PC-9 (cell line): ENCODE measurements at regions not wholly inside any gene's neighbourhood (a gene's known extent, or its start where the extent isn't known, plus 50 kb on each side); places are given as distances from the start of the nearest gene placed in this dataset.

Source experiments
- BruUV-seq: library from RNA; stranded (reverse); fragments of 400-500 nt; replicated peaks from 2 replicates; lab custom pipeline; 2021; lab: Mats Ljungman, UMichigan
- CTCF ChIA-PET: fragments of 300-600 bp; sonication (Branson Sonifier 250); formaldehyde crosslinking; loops from one replicate; lab custom pipeline; 2022; ENCODE audit warnings: antibody characterized with exemption; lab: Charles Lee
- POLR2A ChIA-PET: fragments of 300-600 bp; sonication (Branson Sonifier 250); formaldehyde crosslinking; loops from one replicate; lab custom pipeline; 2022; ENCODE audit warnings: antibody characterized with exemption; ENCODE audit not compliant: unreplicated experiment; lab: Charles Lee
- DNase-seq, 2 experiments: peaks; one replicate each; pipeline versions ENCODE4 v3.0.0 to v3.0.0-alpha.2; 2015 to 2022; ENCODE audit warnings: mixed read lengths in 1 of 2
- H2AFZ ChIP-seq: fragments of 200-600 bp; sonication (generic); 2 replicates; pipeline ENCODE4 v1.8.1; 2017; ENCODE audit warnings: antibody characterized with exemption
- H3F3A ChIP-seq: fragments of 200-600 bp; sonication (generic); 2 replicates; pipeline ENCODE4 v1.8.1; 2017; ENCODE audit warnings: antibody characterized with exemption, mild to moderate bottlenecking, low read depth; ENCODE audit not compliant: insufficient read depth
- H3K27ac ChIP-seq: fragments of 200-600 bp; sonication (generic); 2 replicates; pipeline ENCODE4 v1.6.1; 2016; ENCODE audit warnings: mixed run types
- H3K27me3 ChIP-seq: fragments of 200-600 bp; sonication (generic); 2 replicates; pipeline ENCODE4 v1.6.1; 2016; ENCODE audit warnings: low read depth, mixed run types; ENCODE audit not compliant: insufficient read depth
- H3K36me3 ChIP-seq: fragments of 200-600 bp; sonication (generic); 2 replicates; pipeline ENCODE4 v1.6.1; 2016; ENCODE audit warnings: low read depth, mixed run types
- H3K4me1 ChIP-seq: fragments of 200-600 bp; sonication (generic); replicated peaks from 2 replicates; pipeline ENCODE4 v1.6.1; 2016; ENCODE audit warnings: mixed run types; ENCODE audit not compliant: insufficient read depth
- H3K4me2 ChIP-seq: fragments of 200-600 bp; sonication (generic); 2 replicates; pipeline ENCODE4 v1.6.1; 2017; ENCODE audit warnings: mixed run types
- H3K4me3 ChIP-seq: fragments of 200-600 bp; sonication (generic); 2 replicates; pipeline ENCODE4 v1.6.1; 2016; ENCODE audit warnings: mixed run types
- H3K79me2 ChIP-seq: fragments of 200-600 bp; sonication (generic); 2 replicates; pipeline ENCODE4 v1.6.1; 2017; ENCODE audit warnings: low read depth, mixed run types
- H3K9me2 ChIP-seq: fragments of 200-600 bp; sonication (generic); 2 replicates; pipeline ENCODE4 v1.8.1; 2017; ENCODE audit warnings: mild to moderate bottlenecking; ENCODE audit not compliant: insufficient read depth
- H3K9me3 ChIP-seq: fragments of 200-600 bp; sonication (generic); 2 replicates; pipeline ENCODE4 v1.8.1; 2016; ENCODE audit warnings: low read depth; ENCODE audit not compliant: insufficient read depth
- H4K20me1 ChIP-seq: fragments of 200-600 bp; sonication (generic); 2 replicates; pipeline ENCODE4 v1.8.1; 2017; ENCODE audit not compliant: insufficient read depth
- EZH2 ChIP-seq: fragments of 200-600 bp; sonication (generic); IDR thresholded peaks from 2 replicates; pipeline ENCODE4 v1.8.0; 2017; ENCODE audit warnings: antibody characterized with exemption, low read depth
- intact Hi-C: fragments of 100-400 bp; cut with micrococcal nuclease; formaldehyde crosslinking; loops from one replicate; pipeline ENCODE4 v1.10.0; 2022; ENCODE audit not compliant: unreplicated experiment
- TF ChIP-seq, protein P1 (sequence below): fragments of 200-600 bp; sonication (generic); conservative IDR thresholded peaks from 2 replicates; pipeline ENCODE4 v1.6.1; 2017; ENCODE audit warnings: mixed run types, antibody characterized with exemption, mild to moderate bottlenecking, moderate library complexity

DNA sequence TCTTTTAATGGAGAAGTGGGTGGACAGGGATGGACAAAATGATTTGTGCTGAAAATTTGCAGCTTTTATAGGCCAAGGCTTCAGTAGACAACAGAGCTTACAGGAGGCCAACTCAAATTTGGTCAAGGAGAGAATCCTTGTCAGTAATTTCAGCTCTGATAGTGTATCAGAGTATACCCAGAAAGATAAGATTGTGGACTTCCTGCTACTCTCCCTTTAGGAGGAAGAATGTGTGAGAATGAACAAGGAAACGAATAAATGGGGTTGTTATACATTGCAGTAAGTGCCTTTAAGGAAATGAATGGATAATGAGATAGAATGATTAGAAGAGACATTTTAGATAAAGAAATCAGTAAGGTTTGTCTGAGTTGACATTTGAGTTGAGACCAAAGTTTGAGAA is 519.9 kb downstream of the UTRN start:
- no peak overlapping the region for H3K4me3 ChIP-seq
- H4K20me1 ChIP-seq = no peaks in the 10 kb centered on the region
- peaks cover under 1% of the 10 kb centered on the region; the same call in 1 of the 2 replicates for H3K9me3 ChIP-seq
- intact Hi-C loops = no loop called here
- CTCF ChIA-PET = no interaction called here
- peaks cover 14% of the 10 kb centered on the region for H3K4me1 ChIP-seq
- H3K27ac ChIP-seq = no peak overlapping the region
- no peaks in the 10 kb centered on the region for H3K9me2 ChIP-seq
- TF ChIP-seq, protein P1, sequence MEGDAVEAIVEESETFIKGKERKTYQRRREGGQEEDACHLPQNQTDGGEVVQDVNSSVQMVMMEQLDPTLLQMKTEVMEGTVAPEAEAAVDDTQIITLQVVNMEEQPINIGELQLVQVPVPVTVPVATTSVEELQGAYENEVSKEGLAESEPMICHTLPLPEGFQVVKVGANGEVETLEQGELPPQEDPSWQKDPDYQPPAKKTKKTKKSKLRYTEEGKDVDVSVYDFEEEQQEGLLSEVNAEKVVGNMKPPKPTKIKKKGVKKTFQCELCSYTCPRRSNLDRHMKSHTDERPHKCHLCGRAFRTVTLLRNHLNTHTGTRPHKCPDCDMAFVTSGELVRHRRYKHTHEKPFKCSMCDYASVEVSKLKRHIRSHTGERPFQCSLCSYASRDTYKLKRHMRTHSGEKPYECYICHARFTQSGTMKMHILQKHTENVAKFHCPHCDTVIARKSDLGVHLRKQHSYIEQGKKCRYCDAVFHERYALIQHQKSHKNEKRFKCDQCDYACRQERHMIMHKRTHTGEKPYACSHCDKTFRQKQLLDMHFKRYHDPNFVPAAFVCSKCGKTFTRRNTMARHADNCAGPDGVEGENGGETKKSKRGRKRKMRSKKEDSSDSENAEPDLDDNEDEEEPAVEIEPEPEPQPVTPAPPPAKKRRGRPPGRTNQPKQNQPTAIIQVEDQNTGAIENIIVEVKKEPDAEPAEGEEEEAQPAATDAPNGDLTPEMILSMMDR = no peak
- no peak for TF ChIP-seq EZH2
- H3K4me2 ChIP-seq = no peak overlapping the region
- BruUV-seq = no TSS peak
- peaks cover 8% of the 10 kb centered on the region; the same call in 1 of the 2 replicates for H3K36me3 ChIP-seq
- POLR2A ChIA-PET = no interaction called here
- no peak for DNase-seq
- H3F3A ChIP-seq = no peaks in the 10 kb centered on the region; the same call in 1 of the 2 replicates
- no peaks in the 10 kb centered on the region for H3K79me2 ChIP-seq
- no peaks in the 10 kb centered on the region for H3K27me3 ChIP-seq
- no peak overlapping the region for H2AFZ ChIP-seq

DNA sequence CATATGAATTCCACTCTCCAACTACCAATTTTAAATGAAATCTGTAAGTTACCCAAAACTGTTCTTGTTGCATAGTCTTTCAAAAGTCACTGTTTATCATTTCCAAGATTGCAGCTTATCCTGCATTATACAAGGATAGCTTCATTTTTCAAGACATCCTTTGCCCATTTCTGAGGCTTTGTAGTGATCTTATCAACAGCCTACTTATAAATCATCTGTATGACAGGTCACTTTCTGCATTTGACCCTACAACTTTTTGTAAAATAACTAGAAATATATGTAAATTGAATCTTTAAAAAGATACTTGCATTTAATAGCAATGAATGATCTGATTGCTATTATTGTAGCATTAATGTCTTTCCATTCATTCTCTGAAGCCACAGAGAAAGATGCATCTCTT is 521.1 kb downstream of the UTRN start:
- POLR2A ChIA-PET = no interaction called here

DNA sequence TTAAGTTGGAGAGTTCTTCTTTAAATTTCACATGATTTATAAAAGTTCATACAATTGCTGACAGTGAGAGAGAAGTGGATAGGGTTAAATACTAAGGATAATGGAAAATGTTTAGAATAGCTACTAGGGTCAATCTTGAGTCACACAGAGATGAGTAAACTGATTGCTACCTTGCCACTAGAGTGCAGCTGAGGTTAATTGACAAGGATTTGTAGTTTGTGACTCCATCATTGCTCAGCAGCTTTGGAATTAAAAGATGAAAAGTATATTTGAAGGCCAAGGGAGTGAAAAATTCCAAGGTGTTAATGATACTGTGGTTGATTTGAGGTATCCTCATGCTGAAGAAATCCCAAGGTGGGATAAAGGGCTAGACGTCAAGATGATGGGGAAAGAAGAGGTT is 524.0 kb downstream of the UTRN start:
- no peak overlapping the region for H2AFZ ChIP-seq
- H3K9me2 ChIP-seq = no peaks in the 10 kb centered on the region
- intact Hi-C loops = no loop called here
- ChIA-PET CTCF (no interaction called here), POLR2A (no interaction called here)
- H3K4me2 ChIP-seq = no peak overlapping the region
- peaks cover 14% of the 10 kb centered on the region for H3K4me1 ChIP-seq
- H3K27me3 ChIP-seq = no peaks in the 10 kb centered on the region
- H3K9me3 ChIP-seq = peaks cover 6% of the 10 kb centered on the region; the same call in 1 of the 2 replicates
- H3K36me3 ChIP-seq = peaks cover 10% of the 10 kb centered on the region; the same call in 1 of the 2 replicates
- DNase-seq = peak in 1 of 2 experiments; percentile 64
- H3F3A ChIP-seq = no peaks in the 10 kb centered on the region; the same call in 1 of the 2 replicates
- no TSS peak for BruUV-seq
- H3K4me3 ChIP-seq = no peak overlapping the region
- no peaks in the 10 kb centered on the region for H4K20me1 ChIP-seq
- no peak for TF ChIP-seq EZH2
- TF ChIP-seq, protein P1 = no peak
- H3K79me2 ChIP-seq = no peaks in the 10 kb centered on the region
- 0 out of 2 replicates have a peak overlapping the region, but pooled peaks have one; percentile 2 for H3K27ac ChIP-seq

More for the DNA sequence above, 521.1 kb downstream of the UTRN start:
- no peak overlapping the region for H2AFZ ChIP-seq
- H3K4me1 ChIP-seq = peaks cover 14% of the 10 kb centered on the region
- BruUV-seq = no TSS peak
- H3K4me3 ChIP-seq = no peak overlapping the region
- H3K36me3 ChIP-seq = peaks cover 17% of the 10 kb centered on the region; the same call in 1 of the 2 replicates
- CTCF ChIA-PET = no interaction called here
- H3F3A ChIP-seq = no peaks in the 10 kb centered on the region; the same call in 1 of the 2 replicates
- intact Hi-C loops = no loop called here
- H3K79me2 ChIP-seq = no peaks in the 10 kb centered on the region
- no peaks in the 10 kb centered on the region for H4K20me1 ChIP-seq
- no peak overlapping the region for H3K27ac ChIP-seq
- H3K9me3 ChIP-seq = peaks cover 6% of the 10 kb centered on the region; the same call in 1 of the 2 replicates
- DNase-seq = no peak
- TF ChIP-seq EZH2 = no peak
- no peak overlapping the region for H3K4me2 ChIP-seq
- H3K9me2 ChIP-seq = no peaks in the 10 kb centered on the region
- H3K27me3 ChIP-seq = no peaks in the 10 kb centered on the region
